Tibial artery (tissue), 4 donors: ENCODE measurements at regions not wholly inside any gene's neighbourhood (a gene's known extent, or its start where the extent isn't known, plus 50 kb on each side); places are given as distances from the start of the nearest gene placed in this dataset.
"Not testable (repeated sequence)": the region's sequence is repeated elsewhere in the genome, so short reads cannot be mapped to it uniquely, and the experiment has no call there.

Experiments
- DNase-seq, 2 donors: peaks; one replicate each; pipeline ENCODE4 v3.0.0-alpha.2; 2019
- H3K27ac ChIP-seq, 2 donors: fragments of 200-600 bp; sonication (generic) in 1 of 2; 1 replicate in 1 of 2; 2 replicates in 1 of 2; pipeline ENCODE4 v1.5.1; 2018 to 2019; ENCODE audit warnings: mild to moderate bottlenecking in 1 of 2
- H3K27me3 ChIP-seq, 2 donors: fragments of 200-600 bp; sonication (generic) in 1 of 2; one replicate each; pipeline versions ENCODE4 v1.5.1 to v1.6.0; 2016 to 2019
- H3K36me3 ChIP-seq, 3 donors: fragments of 200-600 bp; sonication (generic) in 2 of 3; one replicate each; pipeline ENCODE4 v1.5.1; 2016 to 2019; ENCODE audit warnings: mild to moderate bottlenecking in 2 of 3
- H3K4me1 ChIP-seq, 4 donors: fragments of 200-600 bp; sonication (generic) in 2 of 4; 1 replicate in 3 of 4; 2 replicates in 1 of 4; pipeline ENCODE4 v1.5.1; 2016 to 2019
- H3K4me3 ChIP-seq, 2 donors: fragments of 200-600 bp; sonication (generic) in 1 of 2; 1 replicate in 1 of 2; 2 replicates in 1 of 2; pipeline ENCODE4 v1.5.1; 2018 to 2019; ENCODE audit warnings: mild to moderate bottlenecking in 2 of 2
- H3K9me3 ChIP-seq, 3 donors: fragments of 200-600 bp; sonication (generic) in 1 of 3; one replicate each; pipeline ENCODE4 v1.5.1; 2016 to 2019
- intact Hi-C: fragments of 100-400 bp; cut with DNase I; formaldehyde crosslinking; loops from one replicate; pipeline ENCODE4 v1.15.0; 2023; ENCODE audit warnings: low total_unique reads
- TF ChIP-seq, protein P1 (sequence below), 2 experiments: fragments of 200-600 bp in 1 of 2; fragments of 450-650 bp in 1 of 2; IDR thresholded peaks; one replicate each; pipeline ENCODE4 v1.5.1; 2017 to 2019; ENCODE audit warnings: antibody characterized with exemption in 2 of 2, mild to moderate bottlenecking in 1 of 2, moderate library complexity in 1 of 2

DNA sequence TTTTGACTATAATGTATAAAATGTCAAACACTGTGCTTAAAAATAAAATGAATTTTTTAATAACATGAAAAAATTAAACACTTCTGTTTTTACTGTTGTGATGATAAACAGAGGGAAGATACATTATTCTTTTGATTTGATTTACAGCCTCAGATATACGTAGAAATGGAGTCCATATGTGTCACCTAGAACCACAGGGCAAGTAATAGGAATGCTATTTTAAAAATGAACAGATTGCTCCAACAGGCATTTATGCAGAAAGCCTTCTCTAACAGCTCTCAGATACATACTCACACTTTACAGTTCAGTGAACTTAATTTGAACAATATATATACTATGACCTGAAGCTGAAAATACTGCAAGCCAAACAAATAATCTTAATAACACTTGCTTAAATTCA lies 1551.0 kb downstream of the GRIK2 start:
- Histone ChIP-seq H3K4me1 (no peaks in the 10 kb centered on the region), H3K27me3 (no peaks in the 10 kb centered on the region), H3K4me3 (no peak overlapping the region), H3K36me3 (no peaks in the 10 kb centered on the region), H3K9me3 (no peaks in the 10 kb centered on the region), H3K27ac (no peak overlapping the region)
- intact Hi-C loops: no loop called here
- TF ChIP-seq, protein P1, sequence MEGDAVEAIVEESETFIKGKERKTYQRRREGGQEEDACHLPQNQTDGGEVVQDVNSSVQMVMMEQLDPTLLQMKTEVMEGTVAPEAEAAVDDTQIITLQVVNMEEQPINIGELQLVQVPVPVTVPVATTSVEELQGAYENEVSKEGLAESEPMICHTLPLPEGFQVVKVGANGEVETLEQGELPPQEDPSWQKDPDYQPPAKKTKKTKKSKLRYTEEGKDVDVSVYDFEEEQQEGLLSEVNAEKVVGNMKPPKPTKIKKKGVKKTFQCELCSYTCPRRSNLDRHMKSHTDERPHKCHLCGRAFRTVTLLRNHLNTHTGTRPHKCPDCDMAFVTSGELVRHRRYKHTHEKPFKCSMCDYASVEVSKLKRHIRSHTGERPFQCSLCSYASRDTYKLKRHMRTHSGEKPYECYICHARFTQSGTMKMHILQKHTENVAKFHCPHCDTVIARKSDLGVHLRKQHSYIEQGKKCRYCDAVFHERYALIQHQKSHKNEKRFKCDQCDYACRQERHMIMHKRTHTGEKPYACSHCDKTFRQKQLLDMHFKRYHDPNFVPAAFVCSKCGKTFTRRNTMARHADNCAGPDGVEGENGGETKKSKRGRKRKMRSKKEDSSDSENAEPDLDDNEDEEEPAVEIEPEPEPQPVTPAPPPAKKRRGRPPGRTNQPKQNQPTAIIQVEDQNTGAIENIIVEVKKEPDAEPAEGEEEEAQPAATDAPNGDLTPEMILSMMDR (IDR thresholded peaks at IDR 0.05): no peak
- no peak for DNase-seq

DNA sequence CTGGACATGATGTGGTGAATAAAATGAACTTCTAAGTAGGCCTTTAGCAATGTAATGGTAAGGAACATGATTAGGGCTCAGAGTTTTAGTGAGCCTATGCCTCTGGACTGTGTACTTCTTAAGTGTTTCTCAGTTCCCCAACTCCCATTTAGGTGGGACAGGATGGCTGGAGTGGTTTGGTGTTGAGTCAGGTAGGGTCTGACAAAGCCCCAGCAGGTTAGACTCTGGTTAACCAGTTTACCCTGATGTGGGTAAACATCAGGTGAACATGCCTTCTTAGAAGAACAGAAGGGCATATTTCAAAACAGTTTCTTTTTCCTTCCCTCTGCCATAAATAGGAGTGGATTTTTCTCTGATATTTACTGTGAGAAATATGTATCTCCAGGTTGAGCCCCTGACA lies 1548.7 kb downstream of the GRIK2 start:
- Histone ChIP-seq H3K36me3 (no peaks in the 10 kb centered on the region), H3K4me3 (no peak overlapping the region), H3K9me3 (no peaks in the 10 kb centered on the region), H3K27ac (no peak overlapping the region), H3K27me3 (no peaks in the 10 kb centered on the region), H3K4me1 (no peaks in the 10 kb centered on the region)
- intact Hi-C loops: no loop called here
- TF ChIP-seq, protein P1 (IDR thresholded peaks at IDR 0.05): no peak
- DNase-seq: no peak

DNA sequence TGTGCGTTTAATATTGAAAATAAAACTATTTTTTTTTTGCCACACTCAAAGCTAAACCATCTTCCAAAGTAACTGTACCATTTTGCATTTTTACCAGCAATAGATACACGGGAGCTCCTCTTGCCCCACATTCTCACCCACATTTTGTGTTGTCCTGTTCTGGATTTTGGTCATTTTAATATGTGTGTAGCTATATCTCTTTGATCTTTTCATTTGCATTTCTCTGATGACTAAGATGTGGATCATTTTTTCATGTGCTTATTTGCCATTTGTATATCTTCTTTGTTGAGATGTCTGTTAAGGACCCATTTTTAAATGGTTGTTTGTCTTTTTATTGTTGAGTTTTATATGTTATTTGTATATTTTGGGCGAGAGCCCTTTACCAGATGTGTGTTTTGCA lies 1543.5 kb downstream of the GRIK2 start:
- H3K27ac ChIP-seq: no peak overlapping the region
- H3K4me3 ChIP-seq: no peak overlapping the region
- intact Hi-C loops: no loop called here
- H3K36me3 ChIP-seq: no peaks in the 10 kb centered on the region
- no peaks in the 10 kb centered on the region for H3K4me1 ChIP-seq
- no peaks in the 10 kb centered on the region for H3K9me3 ChIP-seq
- DNase-seq: no peak
- TF ChIP-seq, protein P1 (IDR thresholded peaks at IDR 0.05): no peak
- no peaks in the 10 kb centered on the region for H3K27me3 ChIP-seq

DNA sequence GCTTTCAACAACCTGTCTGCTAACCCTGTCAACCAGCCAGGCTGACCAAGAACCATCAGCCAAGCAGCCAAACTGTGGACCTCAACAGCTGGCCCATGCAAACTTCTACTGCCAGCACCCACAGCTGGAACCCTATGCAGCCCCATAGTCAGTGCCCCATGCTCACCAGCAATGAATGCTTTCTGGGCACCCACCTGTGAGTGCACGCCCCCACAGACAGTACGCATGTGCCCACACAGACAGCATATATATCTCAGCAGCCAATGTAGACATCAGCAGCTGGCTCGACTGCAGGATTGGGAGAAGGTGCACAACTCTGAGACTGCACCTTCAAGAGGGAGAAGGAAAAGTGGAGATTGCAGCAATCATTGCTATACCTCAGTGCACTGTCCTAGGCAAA lies 1534.6 kb downstream of the GRIK2 start:
- intact Hi-C loops: no loop called here
- no peak overlapping the region for H3K4me3 ChIP-seq
- TF ChIP-seq, protein P1 (IDR thresholded peaks at IDR 0.05): no peak
- H3K27me3 ChIP-seq: no peaks in the 10 kb centered on the region
- H3K9me3 ChIP-seq: no peaks in the 10 kb centered on the region
- H3K4me1 ChIP-seq: no peaks in the 10 kb centered on the region
- no peak for DNase-seq
- no peak overlapping the region for H3K27ac ChIP-seq
- H3K36me3 ChIP-seq: no peaks in the 10 kb centered on the region

DNA sequence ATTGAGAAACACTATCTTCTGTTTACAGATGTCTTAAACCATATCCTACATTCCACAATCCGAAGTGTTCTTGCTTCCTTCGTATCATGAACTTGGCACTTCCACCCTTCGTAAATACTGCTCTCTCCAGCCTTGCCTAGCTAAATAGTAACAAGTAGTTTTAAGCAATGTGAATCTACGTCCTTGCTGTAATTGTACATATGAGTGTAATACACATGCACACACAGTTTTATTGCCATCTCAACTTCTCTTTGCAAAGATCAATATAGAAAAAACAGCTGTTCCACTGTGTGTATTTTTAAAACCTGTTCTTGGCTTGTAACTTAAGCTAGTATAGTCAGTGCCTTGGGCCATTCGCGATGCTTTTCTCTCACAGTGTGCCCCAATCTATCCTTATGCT lies 1524.7 kb downstream of the GRIK2 start:
- TF ChIP-seq, protein P1 (IDR thresholded peaks at IDR 0.05): no peak
- intact Hi-C loops: no loop called here
- Histone ChIP-seq H3K27me3 (no peaks in the 10 kb centered on the region), H3K27ac (no peak overlapping the region), H3K4me1 (no peaks in the 10 kb centered on the region), H3K9me3 (no peaks in the 10 kb centered on the region), H3K4me3 (no peak overlapping the region), H3K36me3 (no peaks in the 10 kb centered on the region)
- DNase-seq: no peak

DNA sequence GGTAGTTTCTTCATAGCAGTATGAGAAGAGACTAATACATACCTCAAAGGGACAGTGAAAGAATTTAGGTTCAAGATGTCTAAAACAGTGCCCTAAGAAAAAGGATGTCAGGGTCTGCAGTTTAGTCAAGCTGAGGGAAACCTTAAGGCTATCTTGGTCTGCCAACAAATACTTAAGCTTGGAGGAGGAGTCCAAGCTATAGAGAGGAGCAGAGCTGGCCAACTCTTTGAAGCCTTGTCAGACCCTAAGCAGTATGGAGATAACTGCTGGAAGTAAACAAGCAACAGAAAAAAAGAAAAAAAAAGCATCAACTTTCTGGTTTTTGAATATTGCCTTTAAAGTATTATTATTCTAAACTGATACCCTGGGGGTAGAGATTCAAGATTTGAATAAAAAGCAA lies 1518.1 kb downstream of the GRIK2 start:
- no peaks in the 10 kb centered on the region for H3K27me3 ChIP-seq
- no peaks in the 10 kb centered on the region for H3K9me3 ChIP-seq
- no peak for DNase-seq
- no peak overlapping the region for H3K4me3 ChIP-seq
- TF ChIP-seq, protein P1 (IDR thresholded peaks at IDR 0.05): no peak
- H3K4me1 ChIP-seq: no peaks in the 10 kb centered on the region
- no peak overlapping the region for H3K27ac ChIP-seq
- H3K36me3 ChIP-seq: no peaks in the 10 kb centered on the region
- intact Hi-C loops: no loop called here

DNA sequence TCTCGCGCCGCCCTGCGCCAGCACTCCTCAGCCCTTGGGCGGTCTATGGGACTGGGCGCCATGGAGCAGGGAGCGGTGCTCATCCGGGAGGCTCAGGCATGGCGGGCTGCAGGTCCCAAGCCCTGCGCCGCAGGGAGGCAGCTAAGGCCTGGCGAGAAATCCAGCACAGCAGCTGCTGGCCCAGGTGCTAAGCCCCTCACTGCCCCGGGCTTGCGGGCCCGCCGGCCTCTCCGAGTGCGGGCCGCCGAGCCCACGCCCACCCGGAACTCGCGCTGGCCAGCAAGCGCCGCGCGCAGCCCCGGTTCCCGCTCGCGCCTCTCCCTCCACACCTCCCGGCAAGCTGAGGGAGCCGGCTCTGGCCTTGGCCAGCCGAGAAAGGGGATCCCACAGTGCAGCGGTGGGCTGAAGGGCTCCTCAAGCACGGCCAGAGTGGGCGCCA lies 1517.2 kb downstream of the GRIK2 start:
- H3K27me3 ChIP-seq, H3K27ac ChIP-seq, H3K9me3 ChIP-seq, H3K36me3 ChIP-seq, H3K4me1 ChIP-seq, DNase-seq, H3K4me3 ChIP-seq, intact Hi-C loops: not testable (repeated sequence)
